Suprapubic skin (tissue), 4 donors: ENCODE measurements at regions not wholly inside any gene's neighbourhood (a gene's known extent, or its start where the extent isn't known, plus 50 kb on each side); places are given as distances from the start of the nearest gene placed in this dataset.

Experiments
- DNase-seq, 2 donors: peaks; one replicate each; pipeline ENCODE4 v3.0.0-alpha.2; 2019; ENCODE audit warnings: low spot score in 2 of 2
- H3K27ac ChIP-seq: fragments of 200-600 bp; sonication (generic); one replicate; pipeline ENCODE4 v1.5.1; 2019
- H3K27me3 ChIP-seq: fragments of 200-600 bp; sonication (generic); one replicate; pipeline ENCODE4 v1.5.1; 2019
- H3K36me3 ChIP-seq: fragments of 200-600 bp; sonication (generic); one replicate; pipeline ENCODE4 v1.5.1; 2019
- H3K4me1 ChIP-seq: fragments of 200-600 bp; sonication (generic); one replicate; pipeline ENCODE4 v1.5.1; 2019
- H3K4me3 ChIP-seq: fragments of 200-600 bp; sonication (generic); one replicate; pipeline ENCODE4 v1.5.1; 2019; ENCODE audit warnings: mild to moderate bottlenecking
- H3K9me3 ChIP-seq: fragments of 200-600 bp; sonication (generic); one replicate; pipeline ENCODE4 v1.5.1; 2019
- CTCF ChIP-seq, 2 donors: fragments of 200-600 bp in 1 of 2; fragments of 450-650 bp in 1 of 2; sonication (generic) in 1 of 2; IDR thresholded peaks; one replicate each; pipeline ENCODE4 v1.5.1; 2016 to 2019; ENCODE audit warnings: antibody characterized with exemption in 2 of 2, mild to moderate bottlenecking in 1 of 2, moderate library complexity in 1 of 2
- EP300 ChIP-seq: sonication (generic); formaldehyde crosslinking; IDR thresholded peaks from one replicate; pipeline ENCODE4 v1.6.1; 2017; ENCODE audit warnings: antibody characterized with exemption
- POLR2A ChIP-seq, 2 donors: fragments of 450-650 bp; IDR thresholded peaks; one replicate each; pipeline ENCODE4 v1.6.1; 2017; ENCODE audit warnings: antibody characterized with exemption in 2 of 2, mild to moderate bottlenecking in 2 of 2, moderate library complexity in 2 of 2
- POLR2AphosphoS5 ChIP-seq, 3 donors: sonication (generic); formaldehyde crosslinking; IDR thresholded peaks; one replicate each; pipeline ENCODE4 v1.6.1; 2017; ENCODE audit warnings: antibody characterized with exemption in 3 of 3
- WGBS: methylation state at CpG from one replicate; pipeline ENCODE4 v1.1.5; 2018; 5-methylcytosine and 5-hydroxymethylcytosine counted together

GRCh38 chr12:126518596-126519200 lies 1453.5 kb downstream of the AACS start:
- Histone ChIP-seq H3K36me3 (no peaks in the 10 kb centered on the region), H3K4me1 (no peaks in the 10 kb centered on the region), H3K9me3 (peaks cover 5% of the 10 kb centered on the region), H3K27ac (no peak overlapping the region), H3K27me3 (no peaks in the 10 kb centered on the region), H3K4me3 (no peak overlapping the region)
- no peak for DNase-seq
- no peak for TF ChIP-seq POLR2A (IDR thresholded peaks at IDR 0.05)
- TF ChIP-seq EP300 = no peak
- no peak for TF ChIP-seq CTCF (IDR thresholded peaks at IDR 0.05)
- TF ChIP-seq POLR2AphosphoS5 (IDR thresholded peaks at IDR 0.05) = no peak
- 83% methylated on average over 10 of the region's 10 CpGs for WGBS

- Histone ChIP-seq H3K36me3 (no peaks in the 10 kb centered on the region), H3K4me1 (no peaks in the 10 kb centered on the region), H3K27ac (no peak overlapping the region), H3K4me3 (no peak overlapping the region), H3K27me3 (no peaks in the 10 kb centered on the region), H3K9me3 (peaks cover 5% of the 10 kb centered on the region)
- DNase-seq = no peak
- TF ChIP-seq CTCF (IDR thresholded peaks at IDR 0.05) = no peak
- TF ChIP-seq POLR2A (IDR thresholded peaks at IDR 0.05) = no peak
- no peak for TF ChIP-seq POLR2AphosphoS5 (IDR thresholded peaks at IDR 0.05)
- TF ChIP-seq EP300 = no peak
- 66% methylated on average over 3 of the region's 3 CpGs for WGBS
Measured at GRCh38 chr12:126519833-126520232, 1454.6 kb downstream of the AACS start.

GRCh38 chr12:126523891-126524290 lies 1458.7 kb downstream of the AACS start:
- 76% methylated on average over 7 of the region's 7 CpGs for WGBS
- H3K36me3 ChIP-seq = no peaks in the 10 kb centered on the region

GRCh38 chr12:126534495-126534894 lies 1469.3 kb downstream of the AACS start:
- DNase-seq = no peak
- H3K36me3 ChIP-seq = no peaks in the 10 kb centered on the region
- no peaks in the 10 kb centered on the region for H3K27me3 ChIP-seq
- H3K4me3 ChIP-seq = no peak overlapping the region
- TF ChIP-seq POLR2A (IDR thresholded peaks at IDR 0.05) (no peak), EP300 (no peak), POLR2AphosphoS5 (IDR thresholded peaks at IDR 0.05) (no peak)
- H3K27ac ChIP-seq = no peak overlapping the region
- H3K9me3 ChIP-seq = no peaks in the 10 kb centered on the region
- 74% methylated on average over 2 of the region's 2 CpGs for WGBS
- no peaks in the 10 kb centered on the region for H3K4me1 ChIP-seq

More at GRCh38 chr12:126523891-126524290, 1458.7 kb downstream of the AACS start:
- DNase-seq = no peak
- Histone ChIP-seq H3K4me1 (no peaks in the 10 kb centered on the region), H3K4me3 (no peak overlapping the region), H3K27me3 (no peaks in the 10 kb centered on the region), H3K27ac (no peak overlapping the region), H3K9me3 (no peaks in the 10 kb centered on the region)
- no peak for TF ChIP-seq POLR2A (IDR thresholded peaks at IDR 0.05)
- TF ChIP-seq EP300 = no peak
- no peak for TF ChIP-seq CTCF (IDR thresholded peaks at IDR 0.05)
- TF ChIP-seq POLR2AphosphoS5 (IDR thresholded peaks at IDR 0.05) = no peak

- 75% methylated on average over 1 of the region's 1 CpG for WGBS
- H3K9me3 ChIP-seq = no peaks in the 10 kb centered on the region
Measured at GRCh38 chr12:126534942-126535341, 1469.7 kb downstream of the AACS start.

More at GRCh38 chr12:126534942-126535341, 1469.7 kb downstream of the AACS start:
- DNase-seq = no peak
- Histone ChIP-seq H3K4me3 (no peak overlapping the region), H3K27me3 (no peaks in the 10 kb centered on the region), H3K36me3 (no peaks in the 10 kb centered on the region), H3K27ac (no peak overlapping the region), H3K4me1 (no peaks in the 10 kb centered on the region)
- TF ChIP-seq POLR2A (IDR thresholded peaks at IDR 0.05) = no peak
- TF ChIP-seq EP300 = no peak
- TF ChIP-seq CTCF (IDR thresholded peaks at IDR 0.05) = no peak
- no peak for TF ChIP-seq POLR2AphosphoS5 (IDR thresholded peaks at IDR 0.05)
